HEK293 (cell line): ENCODE measurements at regions not wholly inside any gene's neighbourhood (a gene's known extent, or its start where the extent isn't known, plus 50 kb on each side); places are given as distances from the start of the nearest gene placed in this dataset.

Experiments used
- CTCF ChIA-PET: fragments of 350-600 bp; formaldehyde crosslinking; extraction: SDS; loops from one replicate; lab custom pipeline; 2021; ENCODE audit warnings: antibody characterized with exemption; lab: Yijun Ruan, JAX
- POLR2A ChIA-PET: fragments of 300-600 bp; formaldehyde crosslinking; extraction: SDS; loops from one replicate; lab custom pipeline; 2020; ENCODE audit warnings: antibody characterized with exemption, inconsistent platforms; lab: Yijun Ruan, JAX
- H3K27ac ChIP-seq: fragments of 200-500 bp; sonication (Bioruptor generic); 2 replicates; pipeline ENCODE4 v1.5.1; 2014; ENCODE audit warnings: low read depth, low read length, control low read depth, inconsistent platforms; ENCODE audit errors: extremely low read depth
- H3K36me3 ChIP-seq, 2 experiments: fragments of 200-500 bp in 1 of 2; sonication (Bioruptor generic) in 1 of 2; 1 replicate in 1 of 2; 2 replicates in 1 of 2; pipeline ENCODE4 v1.5.1; 2014 to 2017; ENCODE audit warnings: inconsistent platforms in 2 of 2, low read length in 2 of 2; ENCODE audit not compliant: control insufficient read depth in 2 of 2, insufficient read depth in 1 of 2
- H3K4me1 ChIP-seq: fragments of 200-500 bp; sonication (Bioruptor generic); 2 replicates; pipeline ENCODE4 v1.5.1; 2014; ENCODE audit warnings: mild to moderate bottlenecking, low read length, inconsistent platforms; ENCODE audit not compliant: control insufficient read depth, insufficient read depth
- H3K4me3 ChIP-seq: 2 replicates; pipeline ENCODE4 v1.5.1; 2011; ENCODE audit warnings: low read depth, mild to moderate bottlenecking, control low read depth, low read length, moderate library complexity
- H3K9me3 ChIP-seq: fragments of 200-500 bp; sonication (Bioruptor generic); 2 replicates; pipeline ENCODE4 v1.5.1; 2014; ENCODE audit warnings: low read depth, low read length, inconsistent platforms; ENCODE audit not compliant: control insufficient read depth, insufficient read depth
- ATF2 ChIP-seq: fragments of 450-650 bp; formaldehyde crosslinking; IDR thresholded peaks from 2 replicates; pipeline ENCODE4 v1.5.1; 2016; ENCODE audit warnings: missing biosample characterization, missing genetic modification characterization, low read depth
- BCL6B ChIP-seq: fragments of 450-650 bp; formaldehyde crosslinking; IDR thresholded peaks from 2 replicates; pipeline ENCODE4 v1.5.1; 2017; ENCODE audit warnings: missing biosample characterization, missing genetic modification characterization
- CTCF ChIP-seq: fragments of 450-650 bp; formaldehyde crosslinking; IDR thresholded peaks from 2 replicates; pipeline ENCODE4 v1.5.1; 2016; ENCODE audit warnings: missing biosample characterization, missing genetic modification characterization
- GLI4 ChIP-seq: fragments of 450-650 bp; formaldehyde crosslinking; IDR thresholded peaks from 2 replicates; pipeline ENCODE4 v1.5.1; 2016; ENCODE audit warnings: missing biosample characterization, missing genetic modification characterization
- GLIS2 ChIP-seq: fragments of 450-650 bp; formaldehyde crosslinking; IDR thresholded peaks from 2 replicates; pipeline ENCODE4 v1.5.1; 2016; ENCODE audit warnings: missing biosample characterization, missing genetic modification characterization
- PRDM1 ChIP-seq: fragments of 450-650 bp; formaldehyde crosslinking; IDR thresholded peaks from 2 replicates; pipeline ENCODE4; 2016; ENCODE audit warnings: missing biosample characterization, missing genetic modification characterization
- REST ChIP-seq: fragments of 450-650 bp; formaldehyde crosslinking; IDR thresholded peaks from 2 replicates; pipeline ENCODE4 v1.5.1; 2016; ENCODE audit warnings: missing biosample characterization, missing genetic modification characterization
- ZEB2 ChIP-seq: fragments of 450-650 bp; formaldehyde crosslinking; IDR thresholded peaks from 2 replicates; pipeline ENCODE4 v1.5.1; 2016; ENCODE audit warnings: missing biosample characterization, missing genetic modification characterization
- ZFP41 ChIP-seq: fragments of 450-650 bp; formaldehyde crosslinking; IDR thresholded peaks from 2 replicates; pipeline ENCODE4 v1.5.1; 2016; ENCODE audit warnings: missing biosample characterization, missing genetic modification characterization, borderline replicate concordance
- ZNF10 ChIP-seq: fragments of 450-650 bp; formaldehyde crosslinking; IDR thresholded peaks from 2 replicates; pipeline ENCODE4 v1.5.1; 2017; ENCODE audit warnings: missing biosample characterization, missing genetic modification characterization
- ZNF132 ChIP-seq: fragments of 450-650 bp; formaldehyde crosslinking; IDR thresholded peaks from 2 replicates; pipeline ENCODE4 v1.5.1; 2017; ENCODE audit warnings: missing biosample characterization, missing genetic modification characterization, borderline replicate concordance
- ZNF2 ChIP-seq: fragments of 450-650 bp; formaldehyde crosslinking; IDR thresholded peaks from 2 replicates; pipeline ENCODE4 v1.5.1; 2016; ENCODE audit warnings: missing biosample characterization, missing genetic modification characterization
- ZNF214 ChIP-seq: fragments of 450-650 bp; formaldehyde crosslinking; IDR thresholded peaks from 2 replicates; pipeline ENCODE4 v1.5.1; 2017; ENCODE audit warnings: missing biosample characterization, mild to moderate bottlenecking, missing genetic modification characterization, borderline replicate concordance
- ZNF223 ChIP-seq: fragments of 450-650 bp; formaldehyde crosslinking; IDR thresholded peaks from 2 replicates; pipeline ENCODE4 v1.5.1; 2016; ENCODE audit warnings: missing biosample characterization, missing genetic modification characterization
- ZNF280C ChIP-seq: fragments of 450-650 bp; formaldehyde crosslinking; IDR thresholded peaks from 2 replicates; pipeline ENCODE4 v1.5.1; 2016; ENCODE audit warnings: missing biosample characterization, missing genetic modification characterization
- ZNF366 ChIP-seq: fragments of 450-650 bp; formaldehyde crosslinking; conservative IDR thresholded peaks from 2 replicates; pipeline ENCODE4 v1.5.1; 2016; ENCODE audit warnings: missing biosample characterization, missing genetic modification characterization
- ZNF48 ChIP-seq: fragments of 450-650 bp; formaldehyde crosslinking; IDR thresholded peaks from 2 replicates; pipeline ENCODE4 v1.5.1; 2016; ENCODE audit warnings: missing biosample characterization, missing genetic modification characterization
- ZNF488 ChIP-seq: fragments of 450-650 bp; formaldehyde crosslinking; IDR thresholded peaks from 2 replicates; pipeline ENCODE4 v1.5.1; 2016; ENCODE audit warnings: missing biosample characterization, missing genetic modification characterization
- ZNF513 ChIP-seq: fragments of 450-650 bp; IDR thresholded peaks from 2 replicates; pipeline ENCODE4 v1.5.1; 2018; ENCODE audit warnings: missing biosample characterization, missing genetic modification characterization
- ZNF529 ChIP-seq: fragments of 450-650 bp; formaldehyde crosslinking; IDR thresholded peaks from 2 replicates; pipeline ENCODE4 v1.5.1; 2017; ENCODE audit warnings: missing genetic modification characterization, missing biosample characterization; ENCODE audit not compliant: insufficient replicate concordance
- ZNF544 ChIP-seq: fragments of 450-650 bp; formaldehyde crosslinking; IDR thresholded peaks from 2 replicates; pipeline ENCODE4 v1.5.0; 2017; ENCODE audit warnings: missing biosample characterization, missing genetic modification characterization
- ZNF629 ChIP-seq: fragments of 450-650 bp; formaldehyde crosslinking; IDR thresholded peaks from 2 replicates; pipeline ENCODE4 v1.5.1; 2017; ENCODE audit warnings: missing biosample characterization, missing genetic modification characterization
- ZNF677 ChIP-seq: fragments of 450-650 bp; IDR thresholded peaks from 2 replicates; pipeline ENCODE4 v1.5.0; 2018; ENCODE audit warnings: missing biosample characterization, mild to moderate bottlenecking, missing genetic modification characterization, moderate library complexity

- Histone ChIP-seq H3K4me1 (no peaks in the 10 kb centered on the region), H3K36me3 (no peaks in the 10 kb centered on the region), H3K27ac (no peak overlapping the region), H3K9me3 (no peaks in the 10 kb centered on the region), H3K4me3 (no peak overlapping the region)
- ChIA-PET POLR2A (no interaction called here), CTCF (no interaction called here)
- TF ChIP-seq ZNF513 (tag by site-specific recombination) (no peak), GLI4 (tag by site-specific recombination) (no peak), ATF2 (tag by site-specific recombination) (no peak), ZEB2 (no peak), ZNF48 (tag by site-specific recombination) (no peak), REST (tag by site-specific recombination) (no peak), CTCF (tag by site-specific recombination) (no peak)
These were observed 139.9 kb upstream of the TSHZ2 start for GRCh38 chr20:52832151-52832774.

- CTCF ChIA-PET, result no interaction called here
- H3K27ac ChIP-seq, result no peak overlapping the region
- POLR2A ChIA-PET, result no interaction called here
- no peaks in the 10 kb centered on the region for H3K36me3 ChIP-seq
- TF ChIP-seq ZNF366 (tag by site-specific recombination) (no peak), ZNF488 (tag by site-specific recombination) (no peak), ZNF223 (no peak), ZNF677 (no peak), ZNF529 (tag by site-specific recombination) (no peak), ZNF214 (tag by site-specific recombination) (no peak), ZNF2 (tag by site-specific recombination) (no peak), ZNF10 (tag by site-specific recombination) (no peak), ZNF280C (tag by site-specific recombination) (no peak), BCL6B (tag by site-specific recombination) (no peak), GLIS2 (no peak), ZNF544 (tag by site-specific recombination) (no peak), PRDM1 (no peak), ZNF132 (tag by site-specific recombination) (no peak), ZNF629 (tag by site-specific recombination) (no peak), ZFP41 (tag by site-specific recombination) (no peak)
- H3K4me3 ChIP-seq, result no peak overlapping the region
- H3K4me1 ChIP-seq, result no peaks in the 10 kb centered on the region
- H3K9me3 ChIP-seq, result no peaks in the 10 kb centered on the region
These were observed 141.6 kb upstream of the TSHZ2 start for GRCh38 chr20:52830598-52830997.
